GM12878 (cell line): ENCODE measurements at regions not wholly inside any gene's neighbourhood (a gene's known extent, or its start where the extent isn't known, plus 50 kb on each side); places are given as distances from the start of the nearest gene placed in this dataset.

Experiments used
- ATAC-seq: fragments of 200-7000 bp; cut with Tn5 transposase; 3 replicates; pipeline ENCODE4 v1.9.1; 2020; ENCODE audit warnings: mild to moderate bottlenecking, moderate library complexity
- BruUV-seq: library from RNA; stranded (reverse); fragments of 400-500 nt; replicated peaks from 2 replicates; lab custom pipeline; 2021; lab: Mats Ljungman, UMichigan
- CTCF ChIA-PET: fragments of 300-600 bp; sonication (Branson Sonifier 250); formaldehyde crosslinking; extraction: SDS; loops from one replicate; lab custom pipeline; 2021; ENCODE audit warnings: inconsistent platforms; lab: Yijun Ruan, JAX
- POLR2A ChIA-PET: fragments of 350-600 bp; formaldehyde crosslinking; extraction: SDS; loops from one replicate; lab custom pipeline; 2021; ENCODE audit warnings: inconsistent platforms; lab: Charles Lee
- RAD21 ChIA-PET: fragments of 300-600 bp; sonication (Branson Sonifier 250); formaldehyde crosslinking; loops from one replicate; lab custom pipeline; 2023; ENCODE audit warnings: antibody characterized with exemption; ENCODE audit not compliant: unreplicated experiment; lab: Charles Lee
- SMC1A ChIA-PET: fragments of 300-600 bp; sonication (Branson Sonifier 250); formaldehyde crosslinking; loops from one replicate; lab custom pipeline; 2023; ENCODE audit not compliant: unreplicated experiment, uncharacterized antibody; lab: Charles Lee
- DNase-seq: peaks from one replicate; pipeline ENCODE4 v3.0.0-alpha.2; 2011; ENCODE audit warnings: low read depth, low spot score
- FAIRE-seq: peaks from 3 replicates; lab custom pipeline; 2011; peaks lifted over from hg19 to GRCh38; lab: Jason Lieb, UNC
- H2AFZ ChIP-seq: 2 replicates; pipeline ENCODE4 v1.6.0; 2011; ENCODE audit warnings: low read depth, low read length, control low read depth; ENCODE audit not compliant: control insufficient read depth
- H3K27ac ChIP-seq: 2 replicates; pipeline ENCODE4 v1.5.1; 2011; ENCODE audit warnings: control low read depth; ENCODE audit not compliant: control insufficient read depth, insufficient read depth
- H3K27me3 ChIP-seq, 2 experiments: replicated peaks in 1 of 2; 2 replicates each; pipeline versions ENCODE4 v1.6.0 to v1.6.1; 2011; ENCODE audit warnings: low read length in 1 of 2; ENCODE audit not compliant: control insufficient read depth in 2 of 2, insufficient read depth in 2 of 2
- H3K36me3 ChIP-seq, 2 experiments: 2 replicates each; pipeline ENCODE4 v1.5.1; 2011; ENCODE audit warnings: low read length in 1 of 2; ENCODE audit not compliant: control insufficient read depth in 2 of 2, insufficient read depth in 2 of 2
- H3K4me1 ChIP-seq: 2 replicates; pipeline ENCODE4 v1.6.1; 2011; ENCODE audit warnings: mild to moderate bottlenecking, low read length, moderate library complexity, mixed read lengths; ENCODE audit not compliant: control insufficient read depth, insufficient read depth
- H3K4me2 ChIP-seq: 2 replicates; pipeline ENCODE4 v1.6.0; 2011; ENCODE audit warnings: control low read depth; ENCODE audit not compliant: control insufficient read depth, insufficient read depth
- H3K4me3 ChIP-seq: fragments of 200-600 bp; sonication (generic); 2 replicates; pipeline ENCODE4 v1.5.1; 2016
- H3K79me2 ChIP-seq: 2 replicates; pipeline ENCODE4 v1.6.0; 2011; ENCODE audit warnings: low read length; ENCODE audit not compliant: control insufficient read depth, insufficient read depth
- H3K9ac ChIP-seq: 2 replicates; pipeline ENCODE4 v1.8.0; 2011; ENCODE audit warnings: low read length, control low read depth, mixed read lengths; ENCODE audit not compliant: control insufficient read depth, insufficient read depth
- H3K9me3 ChIP-seq: replicated peaks from 3 replicates; pipeline ENCODE4 v1.5.1; 2011; ENCODE audit warnings: mild to moderate bottlenecking, low read length; ENCODE audit not compliant: control insufficient read depth, insufficient read depth
- H4K20me1 ChIP-seq: 2 replicates; pipeline ENCODE4 v1.6.0; 2011; ENCODE audit not compliant: control insufficient read depth, insufficient read depth
- CHD4 ChIP-seq: fragments of 200-600 bp; sonication (generic); IDR thresholded peaks from 2 replicates; pipeline ENCODE4 v1.6.1; 2016; ENCODE audit warnings: mild to moderate bottlenecking
- EGR1 ChIP-seq, 2 experiments: IDR thresholded peaks; 1 replicate in 1 of 2; 2 replicates in 1 of 2; pipeline ENCODE4 v1.6.1; 2011 to 2012; ENCODE audit warnings: low read depth in 2 of 2, low read length in 2 of 2, borderline replicate concordance in 1 of 2, mild to moderate bottlenecking in 1 of 2, moderate library complexity in 1 of 2
- MEF2B ChIP-seq: fragments of 450-650 bp; IDR thresholded peaks from 2 replicates; pipeline ENCODE4 v1.6.1; 2018; ENCODE audit warnings: mild to moderate bottlenecking, moderate library complexity; ENCODE audit not compliant: partially characterized antibody, poor library complexity, severe bottlenecking
- RUNX3 ChIP-seq: IDR thresholded peaks from 2 replicates; pipeline ENCODE4 v1.6.1; 2012; ENCODE audit warnings: low read length, inconsistent platforms
- WGBS: methylation state at CpG from one replicate; pipeline ENCODE4 v1.1.6; 2016; ENCODE audit warnings: low lambda C conversion rate; ENCODE audit not compliant: insufficient replicate concordance, insufficient coverage; ENCODE audit errors: missing lambda C conversion rate; 5-methylcytosine and 5-hydroxymethylcytosine counted together
- in situ Hi-C: fragments of 300-500 bp; cut with MboI; formaldehyde crosslinking; loops from 9 replicates; pipeline ENCODE4 v1.14.3; 2018; ENCODE audit warnings: mixed read lengths
- intact Hi-C: fragments of 100-400 bp; cut with micrococcal nuclease; formaldehyde crosslinking; loops from one replicate; pipeline ENCODE4 v1.14.2; 2022; ENCODE audit not compliant: unreplicated experiment
- TF ChIP-seq, protein P1 (sequence below): fragments of 150-350 bp; IDR thresholded peaks from 2 replicates; pipeline ENCODE4 v1.6.1; 2014; ENCODE audit warnings: mild to moderate bottlenecking, low read depth, low read length

DNA sequence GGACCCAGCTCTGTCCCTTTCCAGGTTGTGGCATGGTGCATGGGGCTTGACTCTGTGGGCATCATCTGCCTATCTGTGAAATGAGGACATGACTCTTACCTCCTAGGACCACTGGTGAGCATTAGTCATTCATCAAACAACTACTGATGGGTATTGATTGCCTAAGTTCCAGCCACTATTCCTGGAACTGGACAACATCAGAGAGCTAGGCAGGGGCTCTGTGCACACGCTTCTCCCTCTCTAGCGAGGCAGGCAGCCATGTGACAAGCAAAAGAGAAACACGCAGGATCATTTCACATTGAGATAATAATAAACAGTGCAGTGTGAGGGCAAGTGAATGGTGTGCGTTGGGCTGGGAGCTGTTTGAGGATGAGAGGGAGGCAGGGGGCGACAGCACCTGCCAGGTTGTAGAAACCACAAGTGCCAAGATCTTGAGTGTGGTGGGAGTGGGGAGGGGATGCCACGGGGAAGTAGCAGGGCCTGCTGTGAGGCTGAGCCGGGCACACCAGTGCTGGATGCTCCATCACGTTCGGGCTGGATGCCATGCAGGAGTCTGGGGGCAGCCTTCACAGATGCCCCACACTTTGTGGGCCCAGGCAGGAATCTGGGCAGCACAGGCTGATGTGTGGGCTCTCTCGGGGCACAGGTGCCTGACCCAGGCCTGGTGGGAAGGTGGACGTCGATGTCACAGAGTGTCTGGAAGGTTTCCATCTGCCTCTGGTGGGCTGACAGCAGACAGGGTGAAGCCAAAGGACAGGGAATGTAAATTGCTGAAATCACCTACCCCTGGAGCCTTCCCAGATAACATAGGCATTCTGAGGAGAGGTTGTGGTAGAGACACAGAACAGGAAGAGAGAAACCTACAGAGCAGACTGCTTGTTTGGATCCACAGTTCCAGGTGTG lies 405.5 kb downstream of the RPS24 start (continued):
- no peak for TF ChIP-seq MEF2B
- TF ChIP-seq RUNX3, result no peak
- TF ChIP-seq, protein P1, sequence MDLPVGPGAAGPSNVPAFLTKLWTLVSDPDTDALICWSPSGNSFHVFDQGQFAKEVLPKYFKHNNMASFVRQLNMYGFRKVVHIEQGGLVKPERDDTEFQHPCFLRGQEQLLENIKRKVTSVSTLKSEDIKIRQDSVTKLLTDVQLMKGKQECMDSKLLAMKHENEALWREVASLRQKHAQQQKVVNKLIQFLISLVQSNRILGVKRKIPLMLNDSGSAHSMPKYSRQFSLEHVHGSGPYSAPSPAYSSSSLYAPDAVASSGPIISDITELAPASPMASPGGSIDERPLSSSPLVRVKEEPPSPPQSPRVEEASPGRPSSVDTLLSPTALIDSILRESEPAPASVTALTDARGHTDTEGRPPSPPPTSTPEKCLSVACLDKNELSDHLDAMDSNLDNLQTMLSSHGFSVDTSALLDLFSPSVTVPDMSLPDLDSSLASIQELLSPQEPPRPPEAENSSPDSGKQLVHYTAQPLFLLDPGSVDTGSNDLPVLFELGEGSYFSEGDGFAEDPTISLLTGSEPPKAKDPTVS, result no peak

DNA sequence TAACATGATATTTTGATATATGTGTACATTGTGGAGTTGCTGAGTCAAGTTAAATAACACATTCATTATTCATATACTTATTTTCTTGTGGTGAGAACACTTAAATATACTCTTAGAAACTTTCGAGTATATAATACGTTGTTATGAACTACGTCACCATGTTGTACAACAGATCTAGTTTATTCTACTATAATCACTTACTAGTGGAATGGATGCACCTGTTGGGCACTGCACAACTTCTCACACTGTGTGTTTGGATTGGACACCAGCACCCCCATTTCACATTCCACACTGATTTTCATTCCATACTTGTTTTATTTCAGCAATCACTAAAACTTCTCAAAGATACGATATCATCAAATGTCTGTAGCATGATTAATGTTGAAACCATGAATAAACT lies 407.3 kb downstream of the RPS24 start:
- DNase-seq, result no peak
- RAD21 ChIA-PET, result no interaction called here
- Histone ChIP-seq H3K4me1 (no peaks in the 10 kb centered on the region), H3K36me3 (no peaks in the 10 kb centered on the region), H3K9me3 (no peaks in the 10 kb centered on the region), H3K9ac (no peak overlapping the region), H3K27me3 (peaks cover 0 to 2% of the 10 kb centered on the region in 2 experiments; a peak in 2 of 4 replicates), H3K4me2 (no peak overlapping the region), H4K20me1 (no peaks in the 10 kb centered on the region), H3K4me3 (no peak overlapping the region), H2AFZ (no peak overlapping the region), H3K27ac (no peak overlapping the region), H3K79me2 (no peaks in the 10 kb centered on the region)
- no TSS peak for BruUV-seq
- no peak for ATAC-seq
- SMC1A ChIA-PET, result no interaction called here
- 23% methylated on average over 4 of the region's 4 CpGs for WGBS
- in situ Hi-C loops (no loop called here), intact Hi-C loops (no loop called here)
- CTCF ChIA-PET, result no interaction called here
- no peak for FAIRE-seq
- POLR2A ChIA-PET, result no interaction called here
- TF ChIP-seq CHD4 (no peak), EGR1 (IDR thresholded peaks at IDR 0.05; ENCODE audit: borderline replicate concordance in 1 of 2, low read depth in 2 of 2, low read length in 2 of 2) (no peak)
